ENCODE measurements at regions not wholly inside any gene's neighbourhood (a gene's known extent, or its start where the extent isn't known, plus 50 kb on each side); places are given as distances from the start of the nearest gene placed in this dataset.

- TF ChIP-seq, protein P1, sequence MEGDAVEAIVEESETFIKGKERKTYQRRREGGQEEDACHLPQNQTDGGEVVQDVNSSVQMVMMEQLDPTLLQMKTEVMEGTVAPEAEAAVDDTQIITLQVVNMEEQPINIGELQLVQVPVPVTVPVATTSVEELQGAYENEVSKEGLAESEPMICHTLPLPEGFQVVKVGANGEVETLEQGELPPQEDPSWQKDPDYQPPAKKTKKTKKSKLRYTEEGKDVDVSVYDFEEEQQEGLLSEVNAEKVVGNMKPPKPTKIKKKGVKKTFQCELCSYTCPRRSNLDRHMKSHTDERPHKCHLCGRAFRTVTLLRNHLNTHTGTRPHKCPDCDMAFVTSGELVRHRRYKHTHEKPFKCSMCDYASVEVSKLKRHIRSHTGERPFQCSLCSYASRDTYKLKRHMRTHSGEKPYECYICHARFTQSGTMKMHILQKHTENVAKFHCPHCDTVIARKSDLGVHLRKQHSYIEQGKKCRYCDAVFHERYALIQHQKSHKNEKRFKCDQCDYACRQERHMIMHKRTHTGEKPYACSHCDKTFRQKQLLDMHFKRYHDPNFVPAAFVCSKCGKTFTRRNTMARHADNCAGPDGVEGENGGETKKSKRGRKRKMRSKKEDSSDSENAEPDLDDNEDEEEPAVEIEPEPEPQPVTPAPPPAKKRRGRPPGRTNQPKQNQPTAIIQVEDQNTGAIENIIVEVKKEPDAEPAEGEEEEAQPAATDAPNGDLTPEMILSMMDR (IDR thresholded peaks at IDR 0.05): no peak
- TF ChIP-seq POLR2A (IDR thresholded peaks at IDR 0.05): no peak
These were observed 305.8 kb downstream of the ARPP21 start for GRCh38 chr3:35944926-35945710.
